HL-60/S4 treated with phorbol 12-myristate 13-acetate at 8.2 ng/mL for 4 days and 3 days (cell line): ENCODE measurements at regions not wholly inside any gene's neighbourhood (a gene's known extent, or its start where the extent isn't known, plus 50 kb on each side); places are given as distances from the start of the nearest gene placed in this dataset.

Source experiments
- in situ Hi-C: fragments of 300-500 bp; cut with MboI; formaldehyde crosslinking; loops from 2 replicates; pipeline ENCODE4 v1.15.0; 2022; ENCODE audit warnings: low sequenced_read_pairs

DNA sequence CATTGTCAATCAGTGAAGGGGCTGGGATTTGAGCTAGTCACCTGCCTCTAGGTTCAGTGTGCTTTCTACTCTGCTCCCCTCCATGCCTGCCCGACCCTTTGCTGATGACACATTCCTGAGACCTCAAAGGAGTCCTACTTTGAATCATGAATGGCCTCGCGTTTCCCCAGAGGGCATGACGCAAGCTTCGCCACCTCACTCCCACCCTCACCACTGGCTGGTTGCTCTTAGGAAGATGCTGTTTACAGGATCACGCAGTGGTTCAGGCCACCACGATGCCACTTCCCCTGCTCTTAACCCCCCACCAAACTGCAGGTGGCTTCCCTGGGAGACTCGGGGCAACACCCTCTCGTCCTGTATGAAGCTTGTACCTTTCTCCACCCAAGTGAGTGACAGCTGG lies 62.9 kb upstream of the B3GAT1 start:
- in situ Hi-C loops, result loop anchor here (25.0 kb wide), 1 partner anchor 87 kb away; no protein-coding TSS in a partner anchor

DNA sequence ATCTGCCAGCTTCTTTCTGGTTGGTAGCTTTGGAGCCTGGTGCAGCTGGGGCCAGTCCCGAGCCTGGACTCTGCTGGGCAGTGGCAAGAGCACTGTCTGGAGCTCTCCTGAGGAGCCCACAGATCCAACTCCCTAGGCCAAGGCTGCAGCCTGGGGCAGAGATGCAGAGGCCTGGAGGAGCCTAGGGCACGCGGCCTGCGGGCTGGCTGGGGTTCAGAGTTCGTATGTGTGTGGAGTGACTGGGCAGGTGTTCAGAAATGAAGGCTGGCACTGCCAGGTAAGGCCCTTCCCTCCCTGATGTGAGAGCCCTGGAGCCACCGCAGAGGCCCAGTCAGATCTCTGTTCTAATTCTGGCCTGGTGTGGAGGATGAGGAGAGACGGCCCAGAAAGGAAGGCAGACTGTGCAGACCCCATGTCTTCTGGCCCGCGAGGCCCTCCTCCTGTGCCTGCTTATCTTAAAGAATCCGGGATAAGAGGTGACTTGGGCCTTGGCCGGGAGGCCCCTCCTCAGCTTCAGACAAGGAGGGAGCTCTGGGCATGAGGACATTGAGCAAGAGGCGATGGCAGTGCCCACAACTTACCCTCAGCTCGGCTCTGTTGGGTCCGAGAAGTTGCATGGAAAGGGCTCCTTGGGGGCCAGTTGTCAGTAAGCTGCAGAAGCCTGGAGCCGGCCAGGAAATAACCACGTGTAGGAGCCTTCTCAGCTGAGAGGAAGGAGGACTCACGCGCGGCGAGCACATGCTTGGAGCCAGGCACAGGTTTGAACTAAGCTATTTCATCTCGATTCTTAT lies 62.2 kb upstream of the B3GAT1 start:
- in situ Hi-C loops, result loop anchor here (25.0 kb wide), 1 partner anchor 88 kb away; no protein-coding TSS in a partner anchor

DNA sequence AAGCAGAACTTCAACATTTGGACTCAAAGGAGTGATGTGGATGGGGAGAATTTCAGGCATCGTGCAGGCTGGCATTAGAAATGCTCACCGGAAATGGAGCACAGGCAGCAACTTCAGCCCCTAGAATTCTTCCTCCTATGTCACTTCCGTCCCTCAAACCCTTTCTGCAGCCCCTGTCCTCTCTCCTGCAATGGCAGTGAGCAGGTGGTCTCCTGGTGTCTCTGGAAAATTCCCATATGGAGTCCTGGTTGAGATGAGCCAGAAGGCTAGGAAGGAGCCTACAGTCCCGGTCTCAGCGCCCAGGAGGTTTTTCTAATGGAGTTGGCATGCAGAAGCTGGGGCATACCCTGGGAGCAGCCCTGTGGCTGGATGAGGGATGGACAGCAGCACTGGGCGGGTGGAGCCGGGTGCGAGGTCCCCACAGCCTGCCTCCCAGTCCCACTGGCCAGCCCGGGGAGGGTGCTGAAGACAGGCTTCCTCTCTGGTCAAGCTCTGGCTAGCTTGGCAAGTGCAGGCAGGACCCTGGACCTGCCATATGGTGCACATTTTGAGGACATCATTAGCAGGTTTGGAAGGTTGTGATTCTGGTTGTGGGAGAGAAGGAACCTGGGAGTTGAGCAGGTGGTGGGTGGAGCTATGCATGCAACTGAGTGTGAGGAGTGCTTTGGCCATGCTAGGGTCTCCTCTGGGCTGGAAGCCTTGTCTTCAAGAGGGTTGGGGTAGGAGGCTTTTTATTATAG lies 59.8 kb upstream of the B3GAT1 start:
- in situ Hi-C loops, result loop anchor here (25.0 kb wide), 1 partner anchor 90 kb away; no protein-coding TSS in a partner anchor

DNA sequence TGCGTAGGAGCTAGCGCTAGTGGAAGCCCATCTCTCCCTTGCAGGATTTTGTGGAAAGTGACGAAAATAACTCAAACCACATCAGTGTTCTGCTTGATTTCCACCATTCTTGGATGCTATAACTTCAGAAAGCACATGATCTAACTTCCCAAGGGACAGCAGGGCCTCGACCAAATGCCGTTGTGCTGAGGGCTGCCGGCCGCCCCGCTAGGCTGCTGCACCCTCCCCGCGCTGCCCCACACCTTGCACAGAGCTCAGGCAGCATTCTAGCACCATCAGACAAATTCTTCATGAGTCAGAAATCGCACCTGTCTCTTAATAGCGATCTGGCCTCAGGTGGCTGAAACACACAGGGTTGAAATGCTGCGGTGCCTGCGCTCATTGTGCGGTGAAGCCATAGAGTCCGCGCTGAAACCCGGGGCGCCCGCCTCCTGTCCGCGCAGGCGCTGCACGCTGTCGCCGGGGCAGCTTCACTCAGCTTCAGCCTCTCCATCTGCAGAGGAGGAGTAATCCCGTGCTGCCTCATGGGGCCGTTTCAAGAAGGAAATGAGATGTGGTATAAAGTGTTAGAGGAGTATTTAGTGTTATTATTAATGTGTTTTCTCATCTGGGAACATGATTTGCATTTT lies 59.2 kb upstream of the B3GAT1 start:
- in situ Hi-C loops, result loop anchor here (25.0 kb wide), 1 partner anchor 91 kb away; no protein-coding TSS in a partner anchor

DNA sequence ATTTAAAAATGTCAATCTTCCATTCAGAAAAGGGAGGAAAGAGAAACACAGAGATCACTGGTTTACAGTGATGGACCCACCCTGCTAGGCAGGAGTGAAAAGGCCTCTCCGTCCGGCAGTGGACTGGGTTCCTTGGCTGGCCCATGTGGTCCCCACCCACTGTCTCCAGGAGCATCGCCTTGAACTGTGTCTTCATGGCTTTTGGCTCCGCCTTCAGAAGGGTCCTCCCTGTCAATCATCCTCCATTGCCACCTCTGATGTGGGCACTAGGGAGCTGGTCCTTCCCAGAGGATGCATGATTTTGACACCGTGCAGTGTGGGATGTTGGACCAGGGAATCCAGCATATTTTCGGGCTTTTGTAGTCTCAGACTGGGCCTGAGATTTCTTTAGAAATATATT lies 58.2 kb upstream of the B3GAT1 start:
- in situ Hi-C loops, result loop anchor here (25.0 kb wide), 1 partner anchor 92 kb away; no protein-coding TSS in a partner anchor

DNA sequence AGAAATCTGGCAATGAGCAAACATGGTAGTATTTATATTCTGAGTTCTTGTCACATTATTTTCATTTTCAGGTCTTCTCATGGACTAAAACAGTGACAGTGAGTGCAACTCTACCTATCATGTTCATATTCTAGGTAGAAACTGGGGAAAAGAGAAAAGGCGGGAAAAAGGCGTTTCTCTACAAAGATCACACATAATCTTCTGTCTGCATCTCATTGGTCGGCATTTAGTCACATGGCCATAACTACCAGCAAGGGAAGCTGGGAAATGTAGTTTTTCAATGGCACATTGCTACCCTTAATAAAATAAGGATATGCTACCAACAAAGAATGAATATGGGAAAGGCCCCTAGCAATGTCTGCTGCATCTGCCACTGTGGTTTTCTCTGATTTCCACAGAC lies 57.6 kb upstream of the B3GAT1 start:
- in situ Hi-C loops, result loop anchor here (25.0 kb wide), 1 partner anchor 93 kb away; no protein-coding TSS in a partner anchor

DNA sequence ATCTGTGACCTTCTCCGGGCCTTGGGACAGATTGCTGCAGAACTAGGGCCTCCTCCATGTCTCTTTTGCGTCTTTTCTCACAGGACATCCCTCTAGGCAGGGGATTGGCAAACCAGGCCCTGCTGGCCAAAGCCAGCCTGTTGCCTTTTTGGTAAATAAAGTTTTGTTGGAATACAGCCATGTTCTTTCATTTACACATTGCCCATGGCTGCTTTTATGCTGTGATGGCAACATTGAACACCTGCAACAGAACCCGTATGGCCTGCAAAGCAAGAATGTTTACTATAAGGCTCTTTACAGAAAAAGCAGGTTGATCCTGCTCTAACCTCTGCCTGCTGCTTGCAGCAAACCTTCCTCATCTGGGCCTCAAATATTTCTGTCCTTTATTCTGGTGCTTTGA lies 56.8 kb upstream of the B3GAT1 start:
- in situ Hi-C loops, result loop anchor here (25.0 kb wide), 1 partner anchor 94 kb away; no protein-coding TSS in a partner anchor

DNA sequence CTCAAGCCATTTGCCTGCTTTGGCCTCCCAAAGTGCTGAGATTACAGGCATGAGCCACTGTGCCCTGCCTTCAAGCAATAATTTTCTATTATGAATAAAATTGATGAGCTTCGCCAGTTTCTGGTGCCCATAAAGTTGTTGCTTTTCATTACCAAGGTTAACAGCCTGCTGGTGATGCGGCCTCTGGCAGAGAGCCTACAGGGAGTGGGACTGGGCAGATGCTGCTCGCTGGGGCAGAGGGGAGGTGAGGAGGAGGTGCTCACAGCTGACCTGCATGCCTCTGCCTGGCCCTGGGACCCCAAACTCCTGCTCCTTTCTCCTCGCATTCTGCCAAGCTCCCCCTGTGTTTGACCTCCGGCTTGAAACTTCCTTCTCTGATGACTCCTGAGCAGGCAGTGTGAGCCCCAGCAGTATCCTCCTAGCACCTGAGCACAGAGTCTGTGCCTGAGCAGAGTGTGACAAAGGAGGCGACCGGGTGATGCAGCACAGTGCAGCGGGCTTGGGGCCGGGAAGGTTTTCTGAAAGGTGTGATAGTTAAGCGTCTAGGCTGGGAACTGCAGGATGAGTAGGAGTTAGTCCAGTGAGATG lies 56.1 kb upstream of the B3GAT1 start:
- in situ Hi-C loops, result loop anchor here (25.0 kb wide), 1 partner anchor 94 kb away; no protein-coding TSS in a partner anchor

DNA sequence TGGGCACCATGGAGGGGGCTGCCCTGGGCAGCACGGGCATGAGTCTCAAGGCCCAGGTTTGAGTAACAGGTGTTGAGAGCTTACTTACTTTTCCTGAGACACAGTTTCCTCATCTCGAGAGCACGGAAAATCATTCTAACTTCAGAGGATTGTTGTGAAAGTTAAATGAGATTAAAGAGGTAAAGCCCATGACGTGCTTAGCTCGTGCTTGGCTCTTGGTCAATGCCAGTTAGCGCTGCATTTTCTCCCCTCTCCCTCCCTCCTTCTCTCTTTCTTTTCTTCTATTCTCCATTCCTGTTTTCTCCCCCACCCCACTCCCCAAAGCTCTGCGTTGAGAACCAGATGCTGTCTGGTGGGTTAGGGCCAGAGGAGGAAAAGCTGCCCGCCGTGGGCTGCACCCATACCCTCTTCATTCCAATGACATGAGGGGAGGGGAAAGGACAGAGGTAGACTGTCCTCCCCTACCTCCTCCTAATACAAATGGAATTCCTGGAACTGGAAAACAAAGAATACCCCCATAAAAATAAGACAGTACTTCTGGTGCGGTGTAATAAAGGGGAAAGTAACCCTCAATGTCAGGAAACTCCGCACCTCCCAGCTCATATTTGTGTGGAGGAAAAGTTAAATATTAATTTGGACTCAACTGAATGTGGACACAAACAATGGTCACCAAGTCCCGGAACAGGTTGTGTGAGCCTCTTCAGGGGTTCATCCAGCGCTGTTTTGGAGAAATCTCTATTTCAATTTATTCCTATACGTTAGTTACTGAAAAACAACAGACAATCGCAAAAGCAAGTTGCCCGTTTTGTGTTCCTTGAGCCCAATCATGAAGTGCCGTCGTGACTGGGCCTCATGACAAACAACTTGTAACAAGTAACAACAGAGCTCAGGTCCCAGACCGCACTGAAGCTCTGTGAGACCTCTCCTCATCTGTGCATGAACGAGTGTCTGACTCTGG lies 54.8 kb upstream of the B3GAT1 start:
- in situ Hi-C loops, result loop anchor here (25.0 kb wide), 1 partner anchor 95 kb away; no protein-coding TSS in a partner anchor

DNA sequence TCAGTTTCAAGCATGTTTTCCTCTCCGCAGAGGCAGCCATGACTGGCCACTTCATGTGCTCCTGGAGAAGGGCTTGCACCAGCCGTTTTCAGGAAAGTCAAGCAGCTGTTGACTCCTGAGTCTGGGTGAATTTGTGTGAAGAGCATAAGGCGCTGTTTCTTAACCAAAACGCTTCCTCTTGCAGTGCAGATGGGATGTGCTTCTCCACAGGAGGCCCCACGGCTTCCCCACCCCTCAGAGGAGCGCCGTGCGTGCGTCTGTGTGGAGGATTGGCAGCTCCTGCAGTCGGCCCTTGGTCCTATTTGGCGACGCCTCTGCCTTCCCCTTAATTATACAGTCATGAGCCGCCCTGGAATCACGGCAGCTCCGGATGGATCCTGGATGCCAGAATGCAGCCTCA lies 54.1 kb upstream of the B3GAT1 start:
- in situ Hi-C loops, result loop anchor here (25.0 kb wide), 1 partner anchor 96 kb away; no protein-coding TSS in a partner anchor

DNA sequence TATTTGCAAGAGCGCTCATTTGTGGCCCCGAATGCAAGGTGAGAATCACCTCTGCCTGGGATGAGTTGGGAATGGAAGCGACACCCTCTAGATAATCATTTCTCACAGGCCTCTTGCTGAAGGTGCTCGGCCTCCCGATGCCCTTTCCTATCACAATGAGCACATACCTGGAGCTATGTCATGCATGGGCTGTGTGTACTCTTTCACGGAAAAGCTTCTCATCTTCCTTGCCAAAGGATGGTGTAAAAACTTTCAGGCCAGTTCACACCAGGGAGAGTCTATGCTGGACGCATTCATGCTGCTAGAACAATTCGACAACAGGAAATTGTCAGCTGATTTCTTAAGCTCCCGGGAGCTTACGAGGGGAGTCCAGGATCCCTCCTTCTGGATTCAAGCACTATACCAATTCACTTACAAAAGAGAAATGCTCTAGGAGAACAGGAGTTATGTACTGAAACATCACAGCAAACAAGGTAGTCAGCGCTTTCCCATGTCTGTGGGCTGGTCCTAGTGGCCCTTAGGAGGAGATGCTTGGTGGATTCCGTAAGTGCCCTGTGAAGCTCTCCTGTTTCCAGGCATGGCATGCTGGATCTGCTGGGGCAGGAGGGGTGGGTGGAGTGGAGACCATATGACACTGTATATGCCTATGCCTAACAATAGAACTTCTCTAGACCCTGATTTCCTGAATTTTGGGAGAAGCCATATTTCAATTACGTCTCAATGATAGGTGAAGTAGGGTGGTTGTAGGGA lies 53.1 kb upstream of the B3GAT1 start:
- in situ Hi-C loops, result loop anchor here (25.0 kb wide), 1 partner anchor 97 kb away; no protein-coding TSS in a partner anchor

DNA sequence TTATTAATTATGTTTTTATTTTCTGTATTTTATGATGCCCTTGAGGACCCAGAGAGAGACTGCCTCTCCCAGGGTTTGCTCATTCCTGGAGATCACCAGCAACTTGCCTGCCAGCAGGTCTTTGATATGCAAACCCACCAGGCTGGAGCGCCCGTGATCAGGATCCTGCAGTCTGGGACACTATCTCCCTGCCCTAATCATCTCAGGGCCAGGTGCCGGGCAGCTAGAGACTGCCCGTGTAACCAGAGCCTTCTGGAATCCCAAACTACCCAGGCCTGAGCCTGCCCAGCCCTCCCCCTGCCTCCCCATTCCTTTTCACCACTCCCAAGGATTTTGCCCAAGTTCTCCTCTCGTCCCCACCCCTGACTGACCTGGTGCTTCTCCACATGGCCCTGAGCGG lies 52.2 kb upstream of the B3GAT1 start:
- in situ Hi-C loops, result loop anchor here (25.0 kb wide), 1 partner anchor 98 kb away; no protein-coding TSS in a partner anchor

DNA sequence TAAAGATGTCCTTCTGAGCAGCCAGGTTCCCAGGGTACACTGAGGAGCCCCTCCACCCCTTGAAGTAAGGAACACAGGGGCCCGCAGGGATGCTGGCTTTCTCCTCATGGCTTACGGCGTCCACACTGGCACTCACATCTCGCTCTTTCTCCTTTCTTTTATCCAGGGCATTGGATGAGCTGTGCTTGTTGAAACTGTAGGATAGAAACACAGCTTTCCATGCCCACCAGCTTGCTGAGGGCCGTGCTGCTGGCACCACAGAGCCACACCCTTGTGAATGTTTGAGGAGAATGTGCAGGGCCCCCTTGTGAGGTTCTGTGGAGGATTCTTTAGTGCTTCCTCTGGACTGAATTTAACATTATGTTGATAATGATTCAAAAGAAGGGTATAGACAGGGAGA lies 51.7 kb upstream of the B3GAT1 start:
- in situ Hi-C loops, result loop anchor here (25.0 kb wide), 1 partner anchor 99 kb away; no protein-coding TSS in a partner anchor
